Nephron progenitor cell (in vitro differentiated cells): ENCODE measurements at regions not wholly inside any gene's neighbourhood (a gene's known extent, or its start where the extent isn't known, plus 50 kb on each side); places are given as distances from the start of the nearest gene placed in this dataset.
"Not testable (repeated sequence)": the region's sequence is repeated elsewhere in the genome, so short reads cannot be mapped to it uniquely, and the experiment has no call there.

Source experiments
- DNase-seq: peaks from one replicate; pipeline ENCODE4 v3.0.0; 2021
- H3K27ac Mint-ChIP-seq: 2 replicates; pipeline ENCODE4 v1.8.0; 2021; ENCODE audit warnings: mild to moderate bottlenecking, moderate library complexity, mixed read lengths
- H3K27me3 Mint-ChIP-seq: 2 replicates; pipeline ENCODE4 v1.8.0; 2021; ENCODE audit warnings: mild to moderate bottlenecking, low read depth, mixed read lengths; ENCODE audit not compliant: poor library complexity
- H3K36me3 Mint-ChIP-seq: 2 replicates; pipeline ENCODE4 v1.8.0; 2021; ENCODE audit warnings: low read depth, mixed read lengths
- H3K4me1 Mint-ChIP-seq: 2 replicates; pipeline ENCODE4 v1.8.0; 2021; ENCODE audit warnings: mixed read lengths
- H3K4me3 Mint-ChIP-seq: 2 replicates; pipeline ENCODE4 v1.8.0; 2021; ENCODE audit warnings: mild to moderate bottlenecking, moderate library complexity, mixed read lengths
- H3K9me3 Mint-ChIP-seq: 2 replicates; pipeline ENCODE4 v1.8.0; 2021; ENCODE audit warnings: mild to moderate bottlenecking, moderate library complexity, mixed read lengths
- CTCF ChIP-seq: fragments of 200-600 bp; sonication (generic); IDR thresholded peaks from 2 replicates; pipeline ENCODE4 v1.5.0; 2021; ENCODE audit warnings: antibody characterized with exemption

- H3K4me1 Mint-ChIP-seq = no peaks in the 10 kb centered on the region
- no peak for DNase-seq
- H3K36me3 Mint-ChIP-seq = no peaks in the 10 kb centered on the region
- no peak overlapping the region for H3K4me3 Mint-ChIP-seq
- no peaks in the 10 kb centered on the region for H3K9me3 Mint-ChIP-seq
- TF ChIP-seq CTCF = no peak
- H3K27ac Mint-ChIP-seq = no peak overlapping the region
- no peaks in the 10 kb centered on the region for H3K27me3 Mint-ChIP-seq
Observed at GRCh38 chr6:51300510-51300909, 481.8 kb downstream of the TFAP2B start.

GRCh38 chr6:51301962-51302361 lies 483.3 kb downstream of the TFAP2B start:
- TF ChIP-seq CTCF = no peak
- Mint-ChIP-seq H3K36me3 (no peaks in the 10 kb centered on the region), H3K9me3 (no peaks in the 10 kb centered on the region), H3K4me3 (no peak overlapping the region), H3K4me1 (no peaks in the 10 kb centered on the region), H3K27me3 (no peaks in the 10 kb centered on the region), H3K27ac (no peak overlapping the region)
- DNase-seq = no peak

GRCh38 chr6:51302431-51302830 lies 483.8 kb downstream of the TFAP2B start:
- no peak for TF ChIP-seq CTCF
- no peak overlapping the region for H3K4me3 Mint-ChIP-seq
- H3K27me3 Mint-ChIP-seq = no peaks in the 10 kb centered on the region
- no peak for DNase-seq
- no peak overlapping the region for H3K27ac Mint-ChIP-seq
- H3K4me1 Mint-ChIP-seq = no peaks in the 10 kb centered on the region
- no peaks in the 10 kb centered on the region for H3K9me3 Mint-ChIP-seq
- no peaks in the 10 kb centered on the region for H3K36me3 Mint-ChIP-seq

GRCh38 chr6:51303338-51303737 lies 484.7 kb downstream of the TFAP2B start:
- no peak overlapping the region for H3K27ac Mint-ChIP-seq
- no peak overlapping the region for H3K4me3 Mint-ChIP-seq
- TF ChIP-seq CTCF = no peak
- no peaks in the 10 kb centered on the region for H3K4me1 Mint-ChIP-seq
- no peaks in the 10 kb centered on the region for H3K36me3 Mint-ChIP-seq
- no peaks in the 10 kb centered on the region for H3K9me3 Mint-ChIP-seq
- no peak for DNase-seq
- no peaks in the 10 kb centered on the region for H3K27me3 Mint-ChIP-seq

- no peaks in the 10 kb centered on the region for H3K4me1 Mint-ChIP-seq
- H3K9me3 Mint-ChIP-seq = no peaks in the 10 kb centered on the region
- H3K4me3 Mint-ChIP-seq = no peak overlapping the region
- H3K36me3 Mint-ChIP-seq = no peaks in the 10 kb centered on the region
- H3K27me3 Mint-ChIP-seq = peaks cover 6% of the 10 kb centered on the region
- DNase-seq = no peak
- H3K27ac Mint-ChIP-seq = no peak overlapping the region
- no peak for TF ChIP-seq CTCF
Observed at GRCh38 chr6:51314965-51315364, 496.3 kb downstream of the TFAP2B start.

GRCh38 chr6:51318674-51319073 lies 500.0 kb downstream of the TFAP2B start:
- H3K9me3 Mint-ChIP-seq = peaks cover 20% of the 10 kb centered on the region
- no peak overlapping the region for H3K27ac Mint-ChIP-seq
- no peak for TF ChIP-seq CTCF
- no peaks in the 10 kb centered on the region for H3K36me3 Mint-ChIP-seq
- no peaks in the 10 kb centered on the region for H3K4me1 Mint-ChIP-seq
- H3K27me3 Mint-ChIP-seq = peaks cover 6% of the 10 kb centered on the region
- H3K4me3 Mint-ChIP-seq = no peak overlapping the region
- DNase-seq = no peak

GRCh38 chr6:51321477-51321876 lies 502.8 kb downstream of the TFAP2B start:
- peaks cover 20% of the 10 kb centered on the region for H3K9me3 Mint-ChIP-seq
- not testable (repeated sequence) for H3K27me3 Mint-ChIP-seq, H3K4me3 Mint-ChIP-seq, H3K36me3 Mint-ChIP-seq, H3K4me1 Mint-ChIP-seq, H3K27ac Mint-ChIP-seq, DNase-seq
